Gastroesophageal sphincter (tissue), 3 donors: ENCODE measurements at regions not wholly inside any gene's neighbourhood (a gene's known extent, or its start where the extent isn't known, plus 50 kb on each side); places are given as distances from the start of the nearest gene placed in this dataset.

ENCODE experiments used
- EP300 ChIP-seq: sonication (generic); formaldehyde crosslinking; IDR thresholded peaks from one replicate; pipeline ENCODE4 v1.6.1; 2017; ENCODE audit warnings: antibody characterized with exemption, mild to moderate bottlenecking
- POLR2A ChIP-seq, 2 donors: fragments of 450-650 bp; IDR thresholded peaks; one replicate each; pipeline ENCODE4 v1.6.1; 2017; ENCODE audit warnings: antibody characterized with exemption in 2 of 2, mild to moderate bottlenecking in 2 of 2, moderate library complexity in 1 of 2
- TF ChIP-seq, protein P1 (sequence below), 4 experiments: fragments of 200-600 bp in 2 of 4; fragments of 450-650 bp in 2 of 4; sonication (generic) in 1 of 4; IDR thresholded peaks; one replicate each; pipeline ENCODE4 v1.5.1; 2017 to 2019; ENCODE audit warnings: antibody characterized with exemption in 4 of 4, mild to moderate bottlenecking in 2 of 4, moderate library complexity in 2 of 4

GRCh38 chr16:65373097-65373496 is 251.2 kb upstream of the CDH11 start:
- TF ChIP-seq, protein P1, sequence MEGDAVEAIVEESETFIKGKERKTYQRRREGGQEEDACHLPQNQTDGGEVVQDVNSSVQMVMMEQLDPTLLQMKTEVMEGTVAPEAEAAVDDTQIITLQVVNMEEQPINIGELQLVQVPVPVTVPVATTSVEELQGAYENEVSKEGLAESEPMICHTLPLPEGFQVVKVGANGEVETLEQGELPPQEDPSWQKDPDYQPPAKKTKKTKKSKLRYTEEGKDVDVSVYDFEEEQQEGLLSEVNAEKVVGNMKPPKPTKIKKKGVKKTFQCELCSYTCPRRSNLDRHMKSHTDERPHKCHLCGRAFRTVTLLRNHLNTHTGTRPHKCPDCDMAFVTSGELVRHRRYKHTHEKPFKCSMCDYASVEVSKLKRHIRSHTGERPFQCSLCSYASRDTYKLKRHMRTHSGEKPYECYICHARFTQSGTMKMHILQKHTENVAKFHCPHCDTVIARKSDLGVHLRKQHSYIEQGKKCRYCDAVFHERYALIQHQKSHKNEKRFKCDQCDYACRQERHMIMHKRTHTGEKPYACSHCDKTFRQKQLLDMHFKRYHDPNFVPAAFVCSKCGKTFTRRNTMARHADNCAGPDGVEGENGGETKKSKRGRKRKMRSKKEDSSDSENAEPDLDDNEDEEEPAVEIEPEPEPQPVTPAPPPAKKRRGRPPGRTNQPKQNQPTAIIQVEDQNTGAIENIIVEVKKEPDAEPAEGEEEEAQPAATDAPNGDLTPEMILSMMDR (IDR thresholded peaks at IDR 0.05), result no peak
- no peak for TF ChIP-seq POLR2A (IDR thresholded peaks at IDR 0.05)
- TF ChIP-seq EP300, result no peak
